Hindlimb muscle (tissue), 1 donor: ENCODE measurements at regions not wholly inside any gene's neighbourhood (a gene's known extent, or its start where the extent isn't known, plus 50 kb on each side); places are given as distances from the start of the nearest gene placed in this dataset.
A peak's percentile ranks its signal among the peaks of the same experiment; 100 is the strongest.
"Not testable (repeated sequence)": the region's sequence is repeated elsewhere in the genome, so short reads cannot be mapped to it uniquely, and the experiment has no call there.

ENCODE experiments used
- DNase-seq: peaks from one replicate; pipeline ENCODE4 v3.0.0-alpha.2; 2013

DNA sequence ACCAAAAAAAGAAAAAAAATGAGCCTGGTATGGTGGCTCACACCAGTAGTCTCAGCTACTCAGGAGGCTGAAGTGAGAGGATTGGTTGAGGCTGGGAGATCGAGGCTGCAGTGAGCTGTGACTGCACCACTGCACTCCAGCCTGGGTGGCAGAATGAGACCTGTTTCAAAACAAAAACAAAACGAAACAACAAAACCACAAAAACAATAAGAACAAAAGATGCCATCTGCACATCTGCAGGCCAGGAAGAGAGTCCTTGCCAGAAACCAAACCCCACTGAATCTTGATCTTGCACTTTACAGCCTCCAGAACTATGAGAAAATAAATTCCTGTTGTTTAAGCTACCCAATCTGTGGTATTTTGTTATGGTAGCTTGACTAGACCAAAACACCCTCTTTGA is 207.7 kb downstream of the YTHDC2 start:
- no peak for DNase-seq

DNA sequence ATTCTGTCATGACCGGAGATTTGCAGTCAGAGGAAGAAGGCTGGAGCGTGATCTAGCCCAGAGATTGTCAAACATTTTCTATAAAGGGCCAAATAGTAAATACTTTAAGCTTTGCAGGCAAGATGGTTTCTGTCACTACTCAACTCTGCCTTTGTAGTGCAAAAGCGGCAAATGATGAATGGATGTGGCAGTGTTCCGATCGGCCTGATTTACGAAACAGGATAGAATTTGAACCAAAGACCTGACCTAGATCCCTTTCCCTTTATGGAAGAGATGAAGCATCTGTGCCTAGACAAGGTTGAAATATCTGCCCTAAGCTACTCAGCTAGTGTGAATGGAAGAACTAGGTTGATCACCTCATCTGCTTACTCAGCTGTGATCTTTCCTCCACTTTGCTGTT is 209.5 kb downstream of the YTHDC2 start:
- DNase-seq = no peak

DNA sequence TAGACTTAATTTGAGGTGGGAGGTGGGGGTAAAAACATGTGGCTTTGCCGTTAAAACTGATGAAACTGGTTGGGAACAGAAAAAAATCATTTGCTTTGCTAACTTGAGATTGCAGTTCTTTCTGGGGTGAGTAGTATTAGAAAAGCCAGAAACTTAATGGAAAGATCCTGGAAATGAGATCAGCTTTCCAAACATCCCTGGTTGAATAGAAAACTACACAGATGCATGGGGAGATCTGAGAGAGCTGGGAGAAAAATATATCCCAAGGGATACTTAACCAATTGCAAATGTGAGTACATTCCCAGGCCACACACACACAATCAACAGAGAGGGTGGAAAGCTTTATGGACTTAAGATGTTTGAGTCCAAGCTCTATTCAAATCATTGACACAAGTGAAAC is 222.3 kb downstream of the YTHDC2 start:
- peak; percentile 11 for DNase-seq

GRCh38 chr5:113742176-113742575 is 228.7 kb downstream of the YTHDC2 start:
- no peak for DNase-seq

DNA sequence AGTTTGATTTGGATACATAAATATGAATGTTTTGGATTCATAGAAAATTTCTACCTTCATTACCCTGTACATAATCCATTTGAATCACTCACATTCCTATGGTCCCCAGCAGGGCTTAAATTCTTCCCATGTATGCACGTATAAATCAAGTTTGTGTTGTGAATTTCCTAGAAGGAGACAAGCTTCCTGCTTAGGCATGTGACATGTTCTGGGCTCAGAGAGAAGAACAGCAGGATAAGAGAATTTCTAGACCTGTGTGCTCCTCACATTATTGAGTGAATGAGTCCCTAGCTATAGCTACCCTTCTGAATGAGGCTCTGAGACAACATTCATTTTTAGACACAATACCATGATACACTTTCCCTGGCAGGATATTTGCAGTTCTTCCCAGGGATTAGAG is 229.1 kb downstream of the YTHDC2 start:
- DNase-seq = no peak

GRCh38 chr5:113748403-113748802 is 234.9 kb downstream of the YTHDC2 start:
- DNase-seq = no peak

- no peak for DNase-seq
These were observed 235.8 kb downstream of the YTHDC2 start for GRCh38 chr5:113749334-113749733.

DNA sequence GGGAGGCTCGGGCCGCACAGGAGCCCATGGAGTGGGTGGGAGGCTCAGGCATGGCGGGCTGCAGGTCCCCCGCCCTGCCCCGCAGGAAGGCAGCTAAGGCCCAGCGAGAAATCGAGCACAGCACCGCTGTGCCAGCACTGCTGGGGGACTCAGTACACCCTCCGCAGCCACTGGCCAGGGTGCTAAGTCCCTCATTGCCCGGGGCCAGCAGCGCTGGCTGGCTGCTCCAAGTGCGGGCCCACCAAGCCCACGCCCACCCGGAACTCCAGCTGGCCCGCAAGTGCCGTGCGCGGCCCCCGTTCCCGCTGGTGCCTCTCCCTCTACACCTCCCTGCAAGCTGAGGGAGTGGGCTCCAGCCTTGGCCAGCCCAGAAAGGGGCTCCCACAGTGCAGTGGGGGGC is 239.7 kb downstream of the YTHDC2 start:
- not testable (repeated sequence) for DNase-seq

GRCh38 chr5:113755516-113755915 is 242.0 kb downstream of the YTHDC2 start:
- DNase-seq = no peak

DNA sequence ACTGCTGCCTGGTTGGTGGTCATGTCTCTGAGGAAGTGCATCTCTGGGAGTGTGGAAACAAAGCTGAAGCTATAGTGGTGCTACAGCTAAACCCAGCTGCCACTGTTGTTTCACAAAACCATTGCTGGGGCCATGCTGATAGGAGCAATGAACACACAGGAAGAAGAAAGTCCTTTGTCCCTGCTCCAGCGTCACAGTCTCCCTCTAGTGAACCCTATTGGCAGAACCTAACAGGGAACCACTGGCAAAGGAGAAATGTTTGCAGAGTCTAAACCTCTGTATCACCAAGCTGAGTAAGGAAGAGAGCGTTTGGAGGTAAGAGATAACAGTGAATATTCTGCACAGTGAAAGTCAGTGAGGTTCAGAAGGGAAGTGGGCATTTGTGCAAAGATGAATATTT is 244.0 kb downstream of the YTHDC2 start:
- DNase-seq = no peak

GRCh38 chr5:113759505-113759904 is 246.0 kb downstream of the YTHDC2 start:
- no peak for DNase-seq

GRCh38 chr5:113760486-113760885 is 247.0 kb downstream of the YTHDC2 start:
- DNase-seq = no peak

DNA sequence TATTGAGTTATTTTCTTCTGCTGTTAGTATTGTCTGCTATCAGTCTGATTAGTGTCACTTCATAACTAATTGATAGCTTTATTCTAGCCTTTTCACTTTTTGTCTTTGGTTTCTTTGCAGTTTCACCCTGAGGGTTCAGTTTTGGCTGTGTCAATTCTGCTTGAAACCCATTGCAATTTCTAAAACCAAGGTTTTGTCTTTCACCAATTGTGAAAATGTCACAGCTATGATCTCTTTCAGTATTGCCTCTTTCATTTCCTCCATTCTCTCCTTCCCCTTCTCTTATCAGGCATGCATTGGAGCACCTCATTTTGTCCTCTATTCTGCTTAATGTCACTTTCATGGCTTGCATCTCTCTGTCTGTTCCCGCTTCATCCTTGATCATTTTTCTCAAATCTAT is 248.1 kb downstream of the YTHDC2 start:
- no peak for DNase-seq

DNA sequence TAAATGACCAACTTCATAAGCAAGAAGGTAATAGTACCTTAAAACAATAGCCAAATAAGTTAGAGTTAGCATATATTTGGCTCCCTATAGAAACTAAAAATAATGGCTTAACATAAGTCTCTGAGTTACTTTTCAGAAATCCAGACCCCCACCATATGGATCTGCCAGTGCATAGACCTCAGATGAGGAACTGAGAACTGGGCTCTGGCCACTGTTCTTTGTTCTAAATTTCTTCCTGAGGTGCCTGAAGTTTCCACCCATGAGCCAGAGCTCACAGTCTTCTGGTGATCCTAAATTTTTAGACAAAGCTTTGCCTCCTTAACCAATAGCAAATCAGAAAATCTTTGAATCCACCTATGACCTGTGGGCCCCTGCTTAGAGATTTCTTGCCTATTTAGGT is 250.9 kb downstream of the YTHDC2 start:
- no peak for DNase-seq

DNA sequence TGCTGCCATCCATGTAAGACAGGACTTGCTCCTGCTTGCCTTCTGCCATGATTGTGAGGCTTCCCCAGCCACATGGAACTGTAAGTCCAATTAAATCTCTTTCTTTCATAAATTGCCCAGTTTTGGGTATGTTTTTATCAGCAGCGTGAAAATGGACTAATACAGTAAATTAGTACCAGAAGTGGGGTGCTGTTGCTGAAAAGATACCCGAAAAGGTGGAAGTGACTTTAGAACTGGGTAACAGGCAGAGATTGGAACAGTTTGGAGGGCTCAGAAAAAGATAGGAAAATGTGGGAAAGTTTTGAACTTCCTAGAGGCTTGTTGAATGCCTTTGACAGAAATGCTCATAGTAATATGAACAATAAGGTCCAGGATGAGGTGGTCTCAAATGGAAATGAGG is 253.3 kb downstream of the YTHDC2 start:
- not testable (repeated sequence) for DNase-seq

- DNase-seq = no peak
These were observed 257.2 kb downstream of the YTHDC2 start for GRCh38 chr5:113770648-113771047.

DNA sequence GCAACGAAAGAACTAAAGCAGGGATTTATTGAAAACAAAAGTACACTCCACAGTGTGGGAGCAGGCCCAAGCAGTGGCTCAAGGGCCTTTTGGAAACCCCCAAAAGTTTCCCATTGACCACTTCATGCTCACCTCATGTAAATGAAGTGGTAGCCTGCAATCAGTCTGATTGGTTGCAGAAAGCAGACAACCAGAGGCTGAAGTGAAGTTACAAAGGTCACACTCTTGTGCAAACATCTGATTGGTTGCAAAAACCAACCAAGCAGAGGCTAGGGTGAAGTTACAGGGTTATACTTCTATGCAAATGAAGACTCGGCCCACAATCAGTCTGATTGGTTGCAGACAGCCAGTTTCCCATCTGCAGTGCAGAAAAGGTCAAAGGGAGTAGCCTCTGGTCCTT is 258.0 kb downstream of the YTHDC2 start:
- no peak for DNase-seq

- DNase-seq = no peak
These were observed 262.7 kb downstream of the YTHDC2 start for GRCh38 chr5:113776168-113776567.

DNA sequence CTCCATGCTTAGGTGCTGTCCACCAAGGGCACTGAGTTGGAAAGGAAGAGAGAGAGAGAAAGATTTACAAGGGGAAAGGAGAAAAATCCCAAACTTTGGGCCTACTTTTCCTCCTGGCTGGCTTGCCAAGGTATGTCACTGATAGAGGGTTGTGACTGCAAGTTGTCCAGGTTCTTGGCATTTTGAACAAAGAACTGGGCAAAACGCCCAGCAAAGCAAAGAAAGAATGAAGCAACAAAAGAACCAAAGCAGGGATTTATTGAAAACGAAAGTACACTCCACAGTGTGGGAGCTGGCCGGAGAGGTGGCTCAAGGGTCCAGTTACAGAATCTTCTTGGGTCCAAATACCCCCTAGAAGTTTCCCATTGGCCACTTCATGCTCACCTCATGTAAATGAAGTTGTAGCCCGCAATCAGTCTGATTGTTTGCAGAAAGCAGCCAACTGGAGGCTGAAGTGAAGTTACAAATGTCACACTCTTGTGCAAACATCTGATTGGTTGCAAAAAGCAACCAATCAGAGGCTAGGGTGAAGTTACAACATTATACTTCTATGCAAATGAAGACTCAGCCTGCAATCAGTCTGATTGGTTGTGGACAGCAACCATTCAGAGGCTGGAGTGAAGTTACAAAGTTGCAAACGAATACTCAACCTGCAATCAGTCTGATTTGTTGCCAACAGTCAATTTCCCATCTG is 263.5 kb downstream of the YTHDC2 start:
- no peak for DNase-seq

DNA sequence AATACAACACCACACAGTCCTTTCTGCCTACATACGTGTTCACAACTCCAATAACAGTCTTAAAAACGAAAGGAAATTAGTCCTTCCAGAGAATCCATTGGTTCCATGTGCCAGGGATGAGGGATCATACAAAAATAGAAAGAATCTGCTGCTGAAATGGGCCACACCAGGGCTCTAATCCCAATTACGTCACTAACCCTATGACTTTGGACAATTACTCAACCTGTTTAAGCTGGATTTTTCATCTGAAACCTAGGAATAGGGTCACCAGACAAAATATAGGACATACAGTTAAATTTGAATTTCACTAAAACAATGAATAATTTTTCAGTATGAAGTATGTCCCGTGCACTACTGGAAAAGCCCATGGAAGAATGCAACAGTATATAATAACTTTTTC is 264.7 kb downstream of the YTHDC2 start:
- no peak for DNase-seq

DNA sequence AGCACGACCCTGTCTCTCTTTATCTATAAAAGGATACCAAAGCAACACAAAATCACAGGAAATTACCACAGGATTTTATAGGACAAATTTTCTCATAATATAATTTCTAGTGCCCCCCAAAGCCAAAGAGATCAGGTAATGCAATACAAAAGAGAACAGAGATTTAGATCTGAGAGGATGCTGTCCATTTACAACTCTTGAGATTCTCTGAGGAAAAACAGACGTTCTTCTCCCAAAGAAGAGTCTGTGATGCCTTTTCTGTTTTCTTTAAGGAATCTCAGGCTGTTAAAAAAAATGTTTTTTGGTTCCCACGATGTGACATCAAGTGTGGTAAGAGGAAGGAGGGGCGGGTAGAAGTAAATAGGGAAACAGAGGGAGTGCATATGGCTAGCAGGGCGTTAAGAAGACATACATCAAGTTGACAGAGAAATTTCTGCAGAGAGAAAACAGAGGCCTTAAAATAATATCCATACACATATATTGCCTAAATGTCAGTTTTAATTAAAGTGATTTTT is 274.7 kb downstream of the YTHDC2 start:
- no peak for DNase-seq

- no peak for DNase-seq
These were observed 276.3 kb downstream of the YTHDC2 start for GRCh38 chr5:113789769-113790168.

DNA sequence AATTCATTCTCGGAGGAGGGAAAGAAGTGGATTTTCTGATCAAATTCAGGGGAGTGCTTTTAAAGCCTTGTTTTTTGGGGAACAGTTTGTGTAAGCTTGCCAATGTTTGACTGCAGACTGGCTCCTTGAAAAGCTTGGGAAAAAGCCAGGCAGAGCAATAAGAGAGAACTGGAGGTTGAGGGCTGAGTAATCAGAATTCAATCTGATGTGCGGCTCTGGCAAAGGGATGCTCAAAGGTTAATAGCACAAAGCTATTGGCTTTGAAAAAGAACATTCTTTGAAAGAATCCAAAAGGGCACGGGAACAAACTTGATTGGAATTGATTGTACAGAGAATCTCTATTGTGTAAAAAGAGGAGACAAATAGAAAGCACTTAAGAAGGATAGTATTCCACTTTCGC is 279.3 kb downstream of the YTHDC2 start:
- DNase-seq = no peak

- no peak for DNase-seq
These were observed 281.5 kb downstream of the YTHDC2 start for GRCh38 chr5:113794981-113795380.

DNA sequence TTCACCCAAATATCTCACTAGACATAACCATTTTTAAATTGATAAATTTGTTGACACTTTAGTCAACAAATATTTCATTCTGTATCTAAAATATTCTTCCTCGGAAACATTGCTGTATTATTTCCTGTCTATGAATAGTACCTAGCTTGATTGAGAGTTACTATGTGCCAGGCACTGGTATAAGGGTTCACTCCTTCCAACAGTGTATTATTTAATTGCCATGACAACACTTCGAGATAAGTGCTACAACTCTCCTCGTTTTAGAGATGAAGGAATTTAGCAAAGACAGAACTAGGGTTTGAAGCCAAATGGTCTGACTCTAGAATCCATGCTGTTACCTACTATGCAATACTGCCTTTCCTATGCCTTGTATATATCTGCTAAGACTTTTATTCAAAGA is 287.2 kb downstream of the YTHDC2 start:
- no peak for DNase-seq
